DND-41 (cell line): ENCODE measurements at regions not wholly inside any gene's neighbourhood (a gene's known extent, or its start where the extent isn't known, plus 50 kb on each side); places are given as distances from the start of the nearest gene placed in this dataset.

Experiments
- ATAC-seq: fragments of 200-7000 bp; cut with Tn5 transposase; 3 replicates; pipeline ENCODE4 v1.9.1; 2021; ENCODE audit warnings: low read depth; ENCODE audit not compliant: insufficient read depth
- DNase-seq: peaks from one replicate; pipeline ENCODE4 v3.0.0-alpha.2; 2020
- H2AFZ ChIP-seq: 2 replicates; pipeline ENCODE4 v1.6.0; 2012; ENCODE audit warnings: low read depth, low read length
- H3K27ac ChIP-seq: 2 replicates; pipeline ENCODE4 v1.5.1; 2012; ENCODE audit warnings: low read length, inconsistent platforms
- H3K27me3 ChIP-seq: fragments of 200-600 bp; sonication (generic); 2 replicates; pipeline ENCODE4 v1.6.0; 2012; ENCODE audit warnings: low read length, mild to moderate bottlenecking, inconsistent platforms; ENCODE audit not compliant: insufficient read depth, poor library complexity
- H3K36me3 ChIP-seq: 2 replicates; pipeline ENCODE4 v1.5.1; 2012; ENCODE audit warnings: low read length, inconsistent platforms; ENCODE audit not compliant: insufficient read depth
- H3K4me1 ChIP-seq: 2 replicates; pipeline ENCODE4 v1.5.1; 2012; ENCODE audit warnings: mild to moderate bottlenecking, low read length; ENCODE audit not compliant: insufficient read depth
- H3K4me2 ChIP-seq: 2 replicates; pipeline ENCODE4 v1.6.0; 2012; ENCODE audit warnings: mild to moderate bottlenecking, moderate library complexity, low read length, inconsistent platforms; ENCODE audit not compliant: insufficient read depth
- H3K4me3 ChIP-seq, 2 experiments: fragments of 200-600 bp in 1 of 2; shearing (Covaris generic) in 1 of 2; 2 replicates each; pipeline ENCODE4 v1.5.1; 2012 to 2016; ENCODE audit warnings: inconsistent platforms in 2 of 2, low read length in 2 of 2, mild to moderate bottlenecking in 2 of 2, low read depth in 1 of 2, moderate library complexity in 1 of 2
- H3K79me2 ChIP-seq: 2 replicates; pipeline ENCODE4 v1.6.0; 2012; ENCODE audit warnings: low read length, inconsistent platforms; ENCODE audit not compliant: insufficient read depth
- H3K9ac ChIP-seq: 2 replicates; pipeline ENCODE4 v1.6.0; 2012; ENCODE audit warnings: low read depth, mild to moderate bottlenecking, inconsistent platforms, low read length, moderate library complexity
- H3K9me3 ChIP-seq: 2 replicates; pipeline ENCODE4 v1.5.1; 2012; ENCODE audit warnings: low read length, moderate library complexity, mild to moderate bottlenecking, inconsistent platforms; ENCODE audit not compliant: insufficient read depth, severe bottlenecking
- H4K20me1 ChIP-seq: 2 replicates; pipeline ENCODE4 v1.6.0; 2012; ENCODE audit warnings: low read length; ENCODE audit not compliant: insufficient read depth
- EZH2 ChIP-seq: IDR thresholded peaks from 3 replicates; pipeline ENCODE4 v1.6.1; 2012; ENCODE audit warnings: borderline replicate concordance, low read depth, mild to moderate bottlenecking, moderate library complexity, low read length, inconsistent platforms; ENCODE audit not compliant: severe bottlenecking
- TF ChIP-seq, protein P1 (sequence below): IDR thresholded peaks from 2 replicates; pipeline ENCODE4 v1.5.1; 2012; ENCODE audit warnings: borderline replicate concordance, low read length, moderate library complexity, mild to moderate bottlenecking; ENCODE audit not compliant: poor library complexity, severe bottlenecking; ENCODE audit errors: extremely low read depth

DNA sequence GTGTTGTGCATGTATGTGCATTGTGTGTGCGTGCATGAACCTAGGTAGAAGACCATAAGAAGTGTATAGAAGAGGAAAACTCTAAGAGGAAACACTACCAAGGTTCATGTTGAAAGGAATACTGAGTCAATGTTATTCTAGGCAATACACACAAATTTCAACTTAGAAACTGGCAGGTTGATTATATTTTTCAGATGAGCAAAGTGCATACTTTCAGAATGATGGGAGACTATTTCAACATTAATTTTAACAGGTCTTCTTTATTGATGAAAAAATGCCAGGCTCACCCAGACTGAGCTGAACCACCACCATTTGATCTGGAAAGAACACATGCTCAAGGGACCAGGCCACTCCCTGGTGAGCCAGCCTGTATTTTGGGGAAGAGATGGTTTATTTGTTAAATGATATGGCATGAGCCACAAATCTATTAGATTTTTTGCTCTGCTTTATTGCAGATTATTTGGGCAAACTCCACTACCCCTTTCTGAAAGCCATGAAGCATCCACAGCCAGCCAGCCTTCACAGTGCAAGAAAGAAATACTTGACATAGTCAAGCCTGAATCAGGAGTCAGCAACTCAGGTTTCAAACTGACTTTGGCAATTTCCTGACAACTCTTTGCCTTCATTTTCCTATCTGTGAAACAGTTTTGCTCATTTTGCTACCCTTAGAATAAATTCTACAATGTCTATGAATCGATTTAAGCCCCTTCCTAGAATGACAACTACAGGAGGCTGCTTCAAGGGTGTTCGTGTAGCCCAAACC lies 368.9 kb downstream of the COG6 start:
- no peaks in the 10 kb centered on the region for H3K4me1 ChIP-seq
- H3K4me3 ChIP-seq: no peak overlapping the region
- TF ChIP-seq, protein P1, sequence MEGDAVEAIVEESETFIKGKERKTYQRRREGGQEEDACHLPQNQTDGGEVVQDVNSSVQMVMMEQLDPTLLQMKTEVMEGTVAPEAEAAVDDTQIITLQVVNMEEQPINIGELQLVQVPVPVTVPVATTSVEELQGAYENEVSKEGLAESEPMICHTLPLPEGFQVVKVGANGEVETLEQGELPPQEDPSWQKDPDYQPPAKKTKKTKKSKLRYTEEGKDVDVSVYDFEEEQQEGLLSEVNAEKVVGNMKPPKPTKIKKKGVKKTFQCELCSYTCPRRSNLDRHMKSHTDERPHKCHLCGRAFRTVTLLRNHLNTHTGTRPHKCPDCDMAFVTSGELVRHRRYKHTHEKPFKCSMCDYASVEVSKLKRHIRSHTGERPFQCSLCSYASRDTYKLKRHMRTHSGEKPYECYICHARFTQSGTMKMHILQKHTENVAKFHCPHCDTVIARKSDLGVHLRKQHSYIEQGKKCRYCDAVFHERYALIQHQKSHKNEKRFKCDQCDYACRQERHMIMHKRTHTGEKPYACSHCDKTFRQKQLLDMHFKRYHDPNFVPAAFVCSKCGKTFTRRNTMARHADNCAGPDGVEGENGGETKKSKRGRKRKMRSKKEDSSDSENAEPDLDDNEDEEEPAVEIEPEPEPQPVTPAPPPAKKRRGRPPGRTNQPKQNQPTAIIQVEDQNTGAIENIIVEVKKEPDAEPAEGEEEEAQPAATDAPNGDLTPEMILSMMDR: no peak
- no peak for TF ChIP-seq EZH2
- no peak overlapping the region for H3K4me2 ChIP-seq
- H4K20me1 ChIP-seq: no peaks in the 10 kb centered on the region
- DNase-seq: no peak
- H3K36me3 ChIP-seq: no peaks in the 10 kb centered on the region
- H3K27me3 ChIP-seq: peaks cover 4% of the 10 kb centered on the region
- H3K79me2 ChIP-seq: no peaks in the 10 kb centered on the region
- H3K9ac ChIP-seq: no peak overlapping the region
- H3K9me3 ChIP-seq: no peaks in the 10 kb centered on the region
- no peak overlapping the region for H2AFZ ChIP-seq
- no peak for ATAC-seq
- H3K27ac ChIP-seq: no peak overlapping the region

DNA sequence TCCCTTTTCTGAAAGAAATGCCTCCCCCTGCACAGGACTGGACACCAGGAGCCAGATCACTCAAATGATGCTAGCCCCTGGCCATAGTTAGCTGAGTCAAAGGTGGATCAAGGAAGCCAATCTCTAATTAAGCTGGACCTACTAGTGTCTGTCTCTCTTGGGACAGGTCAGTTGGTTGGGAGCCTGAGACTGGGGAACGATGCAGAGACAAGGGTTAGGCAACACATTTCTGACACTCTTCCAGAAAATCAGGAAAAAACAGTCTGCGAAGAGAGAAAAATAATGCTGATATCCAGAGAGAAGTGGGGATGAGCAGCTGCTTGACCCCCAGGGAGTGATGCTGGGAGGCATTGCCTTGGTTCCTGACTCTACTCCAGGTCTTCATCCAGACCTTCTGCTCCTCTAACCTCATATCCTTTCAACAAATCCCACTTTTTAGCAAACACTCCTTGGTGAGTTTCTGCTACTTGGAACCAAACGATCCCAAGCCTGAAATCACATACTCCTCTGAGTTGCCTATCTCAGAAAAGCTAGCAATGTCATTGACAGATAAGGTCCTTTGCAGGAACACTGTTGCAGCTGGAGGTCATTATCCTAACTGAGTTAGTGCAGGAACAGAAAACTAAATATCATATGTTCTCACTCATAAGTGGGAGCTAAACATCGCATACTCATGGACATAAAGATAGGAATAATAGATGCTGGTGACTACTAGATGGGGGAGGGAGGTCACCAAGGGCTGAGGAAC lies 369.7 kb downstream of the COG6 start:
- ATAC-seq (no peak), DNase-seq (no peak)
- Histone ChIP-seq H3K4me2 (no peak overlapping the region), H2AFZ (no peak overlapping the region), H3K4me1 (no peaks in the 10 kb centered on the region), H3K79me2 (no peaks in the 10 kb centered on the region), H3K27ac (no peak overlapping the region), H3K4me3 (no peak overlapping the region), H3K36me3 (no peaks in the 10 kb centered on the region), H4K20me1 (no peaks in the 10 kb centered on the region), H3K9ac (no peak overlapping the region), H3K27me3 (peaks cover 4% of the 10 kb centered on the region), H3K9me3 (no peaks in the 10 kb centered on the region)
- TF ChIP-seq, protein P1: no peak
- no peak for TF ChIP-seq EZH2

DNA sequence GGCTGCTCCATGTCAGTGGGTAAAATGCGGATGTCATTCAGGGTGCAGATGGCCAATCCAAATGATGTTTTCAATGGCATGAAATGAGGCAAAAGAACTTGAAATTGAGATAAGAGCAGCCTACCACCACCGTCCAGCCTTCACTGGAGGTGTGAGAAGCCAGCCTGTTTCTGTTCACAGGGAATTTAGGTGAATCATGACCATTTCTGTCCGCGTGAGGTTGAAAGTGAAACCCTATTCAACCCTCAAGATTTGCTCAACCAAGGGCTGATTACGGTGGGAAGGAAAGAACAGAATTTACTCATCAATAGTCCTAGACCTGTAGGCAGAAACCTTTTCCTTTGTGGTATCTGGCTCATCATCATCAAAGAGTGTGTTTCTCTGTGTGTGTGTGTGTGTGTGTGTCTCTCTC lies 370.7 kb downstream of the COG6 start:
- TF ChIP-seq, protein P1: no peak
- TF ChIP-seq EZH2: no peak
- no peak overlapping the region for H3K4me3 ChIP-seq

More for the DNA sequence above, 370.7 kb downstream of the COG6 start:
- H3K4me2 ChIP-seq: no peak overlapping the region
- H3K4me1 ChIP-seq: no peaks in the 10 kb centered on the region
- H3K9me3 ChIP-seq: no peaks in the 10 kb centered on the region
- DNase-seq: no peak
- peaks cover 4% of the 10 kb centered on the region for H3K27me3 ChIP-seq
- H3K9ac ChIP-seq: no peak overlapping the region
- no peaks in the 10 kb centered on the region for H4K20me1 ChIP-seq
- no peak for ATAC-seq
- H3K27ac ChIP-seq: no peak overlapping the region
- no peaks in the 10 kb centered on the region for H3K36me3 ChIP-seq
- no peak overlapping the region for H2AFZ ChIP-seq
- no peaks in the 10 kb centered on the region for H3K79me2 ChIP-seq
